ENCODE measurements at regions not wholly inside any gene's neighbourhood (a gene's known extent, or its start where the extent isn't known, plus 50 kb on each side); places are given as distances from the start of the nearest gene placed in this dataset.

- Histone ChIP-seq H4K20me1 (ENCODE audit: insufficient read depth, low read length) (no peaks in the 10 kb centered on the region), H2AFZ (ENCODE audit: low read length) (no peak overlapping the region), H3K4me1 (ENCODE audit: insufficient read depth, low read length, poor library complexity, severe bottlenecking) (no peaks in the 10 kb centered on the region), H3K9me3 (ENCODE audit: low read length) (no peaks in the 10 kb centered on the region), H3K4me2 (ENCODE audit: low read length) (no peak overlapping the region), H3K36me3 (ENCODE audit: insufficient read depth, low read length) (no peaks in the 10 kb centered on the region), H3K27ac (ENCODE audit: low read depth, low read length, poor library complexity, severe bottlenecking) (no peak overlapping the region), H3K4me3 (ENCODE audit: low read depth, low read length, poor library complexity, severe bottlenecking) (no peak overlapping the region), H3K79me2 (ENCODE audit: insufficient read depth, low read depth, low read length) (no peaks in the 10 kb centered on the region), H3K9me2 (ENCODE audit: insufficient read depth, low read length) (no peaks in the 10 kb centered on the region)
- intact Hi-C loops (cut with micrococcal nuclease; ENCODE audit: unreplicated experiment), result no loop called here
- no TSS peak for BruUV-seq (replicated peaks)
- ChIA-PET CTCF (ENCODE audit: unreplicated experiment) (no interaction called here), POLR2A (interaction anchor here (0.7 kb wide), 1 partner anchor 43 kb away, joined by 4 read pairs; no protein-coding TSS in a partner anchor)
- TF ChIP-seq EZH2phosphoT487 (IDR thresholded peaks at IDR 0.05; ENCODE audit: borderline replicate concordance, low read depth, low read length), result no peak
- TF ChIP-seq CTCF (conservative IDR thresholded peaks at IDR 0.05; ENCODE audit: low read length), result no peak
- DNase-seq (ENCODE audit: low spot score), result no peak
These were observed 158.2 kb upstream of the NFIA start for GRCh38 chr1:60924165-60924564.

- H3K9me3 ChIP-seq (ENCODE audit: low read length), result no peaks in the 10 kb centered on the region
- no peaks in the 10 kb centered on the region for H3K9me2 ChIP-seq (ENCODE audit: insufficient read depth, low read length)
- H3K4me3 ChIP-seq (ENCODE audit: low read depth, low read length, poor library complexity, severe bottlenecking), result no peak overlapping the region
- CTCF ChIA-PET (ENCODE audit: unreplicated experiment), result no interaction called here
- H3K79me2 ChIP-seq (ENCODE audit: insufficient read depth, low read depth, low read length), result no peaks in the 10 kb centered on the region
- H3K4me1 ChIP-seq (ENCODE audit: insufficient read depth, low read length, poor library complexity, severe bottlenecking), result no peaks in the 10 kb centered on the region
- POLR2A ChIA-PET, result interaction anchor here (0.6 to 0.7 kb wide), 2 partner anchors 43 to 941 kb away, joined by 3 to 4 read pairs; no protein-coding TSS in a partner anchor
- H3K27ac ChIP-seq (ENCODE audit: low read depth, low read length, poor library complexity, severe bottlenecking), result no peak overlapping the region
- BruUV-seq (replicated peaks), result no TSS peak
- no peak overlapping the region for H3K4me2 ChIP-seq (ENCODE audit: low read length)
- no peak for TF ChIP-seq CTCF (conservative IDR thresholded peaks at IDR 0.05; ENCODE audit: low read length)
- no peak for TF ChIP-seq EZH2phosphoT487 (IDR thresholded peaks at IDR 0.05; ENCODE audit: borderline replicate concordance, low read depth, low read length)
- no peaks in the 10 kb centered on the region for H4K20me1 ChIP-seq (ENCODE audit: insufficient read depth, low read length)
- no peak for DNase-seq (ENCODE audit: low spot score)
- no peaks in the 10 kb centered on the region for H3K36me3 ChIP-seq (ENCODE audit: insufficient read depth, low read length)
- intact Hi-C loops (cut with micrococcal nuclease; ENCODE audit: unreplicated experiment), result no loop called here
- H2AFZ ChIP-seq (ENCODE audit: low read length), result no peak overlapping the region
These were observed 158.8 kb upstream of the NFIA start for GRCh38 chr1:60923389-60924087.

- no peaks in the 10 kb centered on the region for H3K79me2 ChIP-seq (ENCODE audit: insufficient read depth, low read depth, low read length)
- H4K20me1 ChIP-seq (ENCODE audit: insufficient read depth, low read length), result no peaks in the 10 kb centered on the region
- H2AFZ ChIP-seq (ENCODE audit: low read length), result no peak overlapping the region
- no peak for DNase-seq (ENCODE audit: low spot score)
- H3K27ac ChIP-seq (ENCODE audit: low read depth, low read length, poor library complexity, severe bottlenecking), result no peak overlapping the region
- no peak overlapping the region for H3K4me3 ChIP-seq (ENCODE audit: low read depth, low read length, poor library complexity, severe bottlenecking)
- no peak for TF ChIP-seq CTCF (conservative IDR thresholded peaks at IDR 0.05; ENCODE audit: low read length)
- no peak for TF ChIP-seq EZH2phosphoT487 (IDR thresholded peaks at IDR 0.05; ENCODE audit: borderline replicate concordance, low read depth, low read length)
- intact Hi-C loops (cut with micrococcal nuclease; ENCODE audit: unreplicated experiment), result no loop called here
- no peaks in the 10 kb centered on the region for H3K36me3 ChIP-seq (ENCODE audit: insufficient read depth, low read length)
- no peaks in the 10 kb centered on the region for H3K9me2 ChIP-seq (ENCODE audit: insufficient read depth, low read length)
- ChIA-PET POLR2A (no interaction called here), CTCF (ENCODE audit: unreplicated experiment) (no interaction called here)
- H3K4me1 ChIP-seq (ENCODE audit: insufficient read depth, low read length, poor library complexity, severe bottlenecking), result no peaks in the 10 kb centered on the region
- H3K4me2 ChIP-seq (ENCODE audit: low read length), result no peak overlapping the region
- BruUV-seq (replicated peaks), result no TSS peak
- H3K9me3 ChIP-seq (ENCODE audit: low read length), result no peaks in the 10 kb centered on the region
These were observed 160.1 kb upstream of the NFIA start for GRCh38 chr1:60922304-60922703.

Measured in OCI-LY7 (cell line).